ENCODE measurements at regions not wholly inside any gene's neighbourhood (a gene's known extent, or its start where the extent isn't known, plus 50 kb on each side); places are given as distances from the start of the nearest gene placed in this dataset.

- no peak for TF ChIP-seq ZNF121 (tag by site-specific recombination; IDR thresholded peaks at IDR 0.05)
- TF ChIP-seq, protein P1, sequence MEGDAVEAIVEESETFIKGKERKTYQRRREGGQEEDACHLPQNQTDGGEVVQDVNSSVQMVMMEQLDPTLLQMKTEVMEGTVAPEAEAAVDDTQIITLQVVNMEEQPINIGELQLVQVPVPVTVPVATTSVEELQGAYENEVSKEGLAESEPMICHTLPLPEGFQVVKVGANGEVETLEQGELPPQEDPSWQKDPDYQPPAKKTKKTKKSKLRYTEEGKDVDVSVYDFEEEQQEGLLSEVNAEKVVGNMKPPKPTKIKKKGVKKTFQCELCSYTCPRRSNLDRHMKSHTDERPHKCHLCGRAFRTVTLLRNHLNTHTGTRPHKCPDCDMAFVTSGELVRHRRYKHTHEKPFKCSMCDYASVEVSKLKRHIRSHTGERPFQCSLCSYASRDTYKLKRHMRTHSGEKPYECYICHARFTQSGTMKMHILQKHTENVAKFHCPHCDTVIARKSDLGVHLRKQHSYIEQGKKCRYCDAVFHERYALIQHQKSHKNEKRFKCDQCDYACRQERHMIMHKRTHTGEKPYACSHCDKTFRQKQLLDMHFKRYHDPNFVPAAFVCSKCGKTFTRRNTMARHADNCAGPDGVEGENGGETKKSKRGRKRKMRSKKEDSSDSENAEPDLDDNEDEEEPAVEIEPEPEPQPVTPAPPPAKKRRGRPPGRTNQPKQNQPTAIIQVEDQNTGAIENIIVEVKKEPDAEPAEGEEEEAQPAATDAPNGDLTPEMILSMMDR (tag by site-specific recombination; IDR thresholded peaks at IDR 0.05), result no peak
- no peak for TF ChIP-seq ZNF248 (tag by site-specific recombination; IDR thresholded peaks at IDR 0.05)
- TF ChIP-seq ZNF785 (tag by site-specific recombination; IDR thresholded peaks at IDR 0.05), result no peak
- TF ChIP-seq, protein P2, sequence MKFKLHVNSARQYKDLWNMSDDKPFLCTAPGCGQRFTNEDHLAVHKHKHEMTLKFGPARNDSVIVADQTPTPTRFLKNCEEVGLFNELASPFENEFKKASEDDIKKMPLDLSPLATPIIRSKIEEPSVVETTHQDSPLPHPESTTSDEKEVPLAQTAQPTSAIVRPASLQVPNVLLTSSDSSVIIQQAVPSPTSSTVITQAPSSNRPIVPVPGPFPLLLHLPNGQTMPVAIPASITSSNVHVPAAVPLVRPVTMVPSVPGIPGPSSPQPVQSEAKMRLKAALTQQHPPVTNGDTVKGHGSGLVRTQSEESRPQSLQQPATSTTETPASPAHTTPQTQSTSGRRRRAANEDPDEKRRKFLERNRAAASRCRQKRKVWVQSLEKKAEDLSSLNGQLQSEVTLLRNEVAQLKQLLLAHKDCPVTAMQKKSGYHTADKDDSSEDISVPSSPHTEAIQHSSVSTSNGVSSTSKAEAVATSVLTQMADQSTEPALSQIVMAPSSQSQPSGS (tag by site-specific recombination; IDR thresholded peaks at IDR 0.05; ENCODE audit: low read depth), result no peak
- TF ChIP-seq ELK4 (IDR thresholded peaks at IDR 0.05; ENCODE audit: borderline replicate concordance, low read depth, low read length), result no peak
- TF ChIP-seq ZNF169 (tag by site-specific recombination; IDR thresholded peaks at IDR 0.05), result no peak
These were observed 290.9 kb downstream of the C3orf38 start for GRCh38 chr3:88440701-88441100.

All from HEK293 (cell line).